HepG2 (cell line): ENCODE measurements at regions not wholly inside any gene's neighbourhood (a gene's known extent, or its start where the extent isn't known, plus 50 kb on each side); places are given as distances from the start of the nearest gene placed in this dataset.
A peak's percentile ranks its signal among the peaks of the same experiment; 100 is the strongest.

ENCODE experiments used
- ATAC-seq: fragments of 200-7000 bp; cut with Tn5 transposase; 3 replicates; pipeline ENCODE4 v1.9.1; 2020; ENCODE audit warnings: mild to moderate bottlenecking, moderate library complexity
- BruUV-seq: library from RNA; stranded (reverse); fragments of 400-500 nt; replicated peaks from 2 replicates; lab custom pipeline; 2021; lab: Mats Ljungman, UMichigan
- CTCF ChIA-PET: fragments of 300-600 bp; formaldehyde crosslinking; extraction: SDS; loops from one replicate; lab custom pipeline; 2021; ENCODE audit warnings: low total read pairs, inconsistent platforms, low intra/inter-chr PET ratio; lab: Yijun Ruan, JAX
- POLR2A ChIA-PET: fragments of 350-600 bp; sonication (Branson Sonifier 250); formaldehyde crosslinking; loops from one replicate; lab custom pipeline; 2020; ENCODE audit warnings: antibody characterized with exemption, inconsistent platforms; lab: Yijun Ruan, JAX
- DNase-seq: peaks from one replicate; pipeline ENCODE4 v3.0.0-alpha.2; 2015; ENCODE audit warnings: low spot score
- FAIRE-seq: peaks from 3 replicates; lab custom pipeline; 2011; peaks lifted over from hg19 to GRCh38; lab: Jason Lieb, UNC
- H2AFZ ChIP-seq: one replicate; pipeline ENCODE4 v1.6.1; 2011; ENCODE audit warnings: low read length, inconsistent platforms
- H3K27ac ChIP-seq: fragments of 300-600 bp; 3 replicates; pipeline ENCODE4 v1.8.0; 2011; ENCODE audit warnings: mixed run types, mild to moderate bottlenecking, mixed read lengths, low read length, inconsistent platforms; ENCODE audit not compliant: insufficient read depth; ENCODE audit errors: extremely low read length
- H3K27me3 ChIP-seq, 2 experiments: fragments of 200-600 bp in 1 of 2; 2 replicates in 1 of 2; 3 replicates in 1 of 2; pipeline versions ENCODE4 v1.6.0 to v1.8.0; 2011; ENCODE audit warnings: low read length in 2 of 2, mild to moderate bottlenecking in 2 of 2, moderate library complexity in 2 of 2, inconsistent platforms in 1 of 2; ENCODE audit not compliant: insufficient read depth in 2 of 2, control insufficient read depth in 1 of 2
- H3K36me3 ChIP-seq, 2 experiments: fragments of 200-600 bp in 1 of 2; replicated peaks in 1 of 2; 2 replicates in 1 of 2; 3 replicates in 1 of 2; pipeline versions ENCODE4 v1.5.1 to v1.8.0; 2011; ENCODE audit warnings: low read length in 2 of 2, inconsistent platforms in 1 of 2; ENCODE audit not compliant: insufficient read depth in 2 of 2, control insufficient read depth in 1 of 2
- H3K4me1 ChIP-seq: 2 replicates; pipeline ENCODE4 v1.5.1; 2012; ENCODE audit warnings: low read length, inconsistent platforms; ENCODE audit not compliant: insufficient read depth
- H3K4me2 ChIP-seq: 2 replicates; pipeline ENCODE4 v1.6.0; 2011; ENCODE audit warnings: low read depth, low read length, inconsistent platforms
- H3K4me3 ChIP-seq, 3 experiments: fragments of 200-600 bp in 1 of 3; sonication (generic), shearing (Covaris generic) in 1 of 3; replicated peaks in 1 of 3; 2 replicates each; pipeline ENCODE4 v1.5.1; 2011 to 2016; ENCODE audit warnings: low read length in 3 of 3, inconsistent platforms in 2 of 3, low read depth in 2 of 3, mild to moderate bottlenecking in 2 of 3, control low read depth in 1 of 3, mixed read lengths in 1 of 3; ENCODE audit not compliant: insufficient read depth in 1 of 3
- H3K79me2 ChIP-seq: one replicate; pipeline ENCODE4 v1.6.1; 2011; ENCODE audit warnings: low read length, inconsistent platforms; ENCODE audit not compliant: insufficient read depth
- H3K9ac ChIP-seq: 2 replicates; pipeline ENCODE4 v1.6.0; 2011; ENCODE audit warnings: mild to moderate bottlenecking, low read depth, low read length, inconsistent platforms; ENCODE audit not compliant: insufficient read depth
- H3K9me3 ChIP-seq: 2 replicates; pipeline ENCODE4 v1.5.1; 2012; ENCODE audit warnings: mild to moderate bottlenecking, low read length
- H4K20me1 ChIP-seq: 2 replicates; pipeline ENCODE4 v1.6.0; 2011; ENCODE audit warnings: inconsistent platforms, mild to moderate bottlenecking, low read length, moderate library complexity; ENCODE audit not compliant: insufficient read depth
- AGO2 ChIP-seq: fragments of 200-400 bp; formaldehyde crosslinking; optimal IDR thresholded peaks from 2 replicates; pipeline ENCODE3; 2017; ENCODE audit warnings: mild to moderate bottlenecking, low read depth, low read length, moderate library complexity
- CAMTA2 ChIP-seq: sonication (generic); formaldehyde crosslinking; IDR thresholded peaks from 2 replicates; pipeline ENCODE4 v1.4.0; 2020; ENCODE audit warnings: mild to moderate bottlenecking, missing genetic modification reagents, borderline replicate concordance
- HNRNPK ChIP-seq: fragments of 200-400 bp; formaldehyde crosslinking; IDR thresholded peaks from 2 replicates; pipeline ENCODE4 v1.6.1; 2018; ENCODE audit warnings: low read length, low read depth, moderate library complexity, mild to moderate bottlenecking; ENCODE audit not compliant: poor library complexity, severe bottlenecking
- KDM4B ChIP-seq: sonication (generic); formaldehyde crosslinking; IDR thresholded peaks from 2 replicates; pipeline ENCODE4 v1.4.0; 2020; ENCODE audit warnings: missing genetic modification reagents
- LCORL ChIP-seq, 2 experiments: fragments of 450-650 bp in 1 of 2; sonication (generic) in 1 of 2; formaldehyde crosslinking in 1 of 2; IDR thresholded peaks; 2 replicates each; pipeline versions ENCODE4 v1.5.0 to v1.6.1; 2017 to 2020; ENCODE audit warnings: antibody characterized with exemption in 1 of 2, missing genetic modification reagents in 1 of 2
- MAFF ChIP-seq: IDR thresholded peaks from 2 replicates; pipeline ENCODE4 v1.6.1; 2011; ENCODE audit warnings: low read depth, low read length, improper control_type of control experiment
- MAFK ChIP-seq, 2 experiments: IDR thresholded peaks in 1 of 2; conservative IDR thresholded peaks in 1 of 2; 2 replicates each; pipeline ENCODE4 v1.6.1; 2011; ENCODE audit warnings: improper control_type of control experiment in 2 of 2, low read length in 2 of 2
- MIXL1 ChIP-seq: IDR thresholded peaks from 2 replicates; pipeline ENCODE4 v1.6.1; 2016
- POLR2AphosphoS5 ChIP-seq: IDR thresholded peaks from 2 replicates; pipeline ENCODE4 v1.6.1; 2012; ENCODE audit warnings: low read depth, low read length
- ZNF652 ChIP-seq: IDR thresholded peaks from 2 replicates; pipeline ENCODE4 v1.6.1; 2016; ENCODE audit warnings: low read depth, borderline replicate concordance
- WGBS: methylation state at CpG from one replicate; pipeline ENCODE4 v1.1.6; 2017; ENCODE audit warnings: low lambda C conversion rate; 5-methylcytosine and 5-hydroxymethylcytosine counted together
- in situ Hi-C: cut with HindIII; loops from 2 replicates; pipeline ENCODE4 v1.10.0; 2017; ENCODE audit warnings: low pct_unique_long_range_greater_than_20kb; ENCODE audit not compliant: extremely low pct_ligation_motif_present
- intact Hi-C: fragments of 100-400 bp; cut with micrococcal nuclease; formaldehyde crosslinking; loops from one replicate; pipeline ENCODE4 v1.10.0; 2022; ENCODE audit not compliant: unreplicated experiment

GRCh38 chr13:75968103-75968838, 332.1 kb downstream of the LMO7 start:
- no peak for FAIRE-seq
- no peaks in the 10 kb centered on the region for H4K20me1 ChIP-seq

GRCh38 chr13:75963302-75963701, 327.2 kb downstream of the LMO7 start:
- no peaks in the 10 kb centered on the region for H3K36me3 ChIP-seq
- H3K9ac ChIP-seq, result no peak overlapping the region
- no peak overlapping the region for H3K4me2 ChIP-seq
- no peak overlapping the region for H3K27ac ChIP-seq
- POLR2A ChIA-PET, result no interaction called here
- no peaks in the 10 kb centered on the region for H3K79me2 ChIP-seq
- BruUV-seq, result no TSS peak
- H3K4me1 ChIP-seq, result no peaks in the 10 kb centered on the region
- intact Hi-C loops (no loop called here), in situ Hi-C loops (no loop called here)
- FAIRE-seq (no peak), ATAC-seq (no peak), DNase-seq (peak; percentile 2)
- H4K20me1 ChIP-seq, result no peaks in the 10 kb centered on the region
- H3K9me3 ChIP-seq, result no peaks in the 10 kb centered on the region
- H2AFZ ChIP-seq, result no peak overlapping the region
- WGBS, result 4% methylated on average over 4 of the region's 4 CpGs
- TF ChIP-seq HNRNPK (no peak), AGO2 (no peak), ZNF652 (CRISPR knock-in tag) (no peak), KDM4B (CRISPR knock-in tag) (no peak), MAFK (conservative IDR thresholded peaks at IDR 0.05 in 1 of 2, IDR thresholded peaks at IDR 0.05 in 1 of 2; ENCODE audit: low read length in 2 of 2) (peak; percentile 24 to 39; a peak in 2 of 4 replicates), POLR2AphosphoS5 (no peak), MIXL1 (CRISPR knock-in tag) (no peak), CAMTA2 (CRISPR knock-in tag) (no peak)
- H3K27me3 ChIP-seq, result no peaks in the 10 kb centered on the region
- CTCF ChIA-PET, result no interaction called here
- H3K4me3 ChIP-seq, result no peak overlapping the region

More at GRCh38 chr13:75968103-75968838, 332.1 kb downstream of the LMO7 start:
- no peak overlapping the region for H3K4me3 ChIP-seq
- in situ Hi-C loops, result no loop called here
- H2AFZ ChIP-seq, result no peak overlapping the region
- no peak for ATAC-seq
- ChIA-PET POLR2A (no interaction called here), CTCF (no interaction called here)
- H3K9me3 ChIP-seq, result no peaks in the 10 kb centered on the region
- H3K36me3 ChIP-seq, result no peaks in the 10 kb centered on the region
- H3K4me2 ChIP-seq, result no peak overlapping the region
- WGBS, result 1% methylated on average over 4 of the region's 4 CpGs
- no peaks in the 10 kb centered on the region for H3K4me1 ChIP-seq
- no peak overlapping the region for H3K27ac ChIP-seq
- intact Hi-C loops, result no loop called here
- H3K79me2 ChIP-seq, result no peaks in the 10 kb centered on the region
- peak; percentile 95 to 99 for TF ChIP-seq MAFK (conservative IDR thresholded peaks at IDR 0.05 in 1 of 2, IDR thresholded peaks at IDR 0.05 in 1 of 2; ENCODE audit: low read length in 2 of 2)
- TF ChIP-seq MAFF, result peak; percentile 98
- TF ChIP-seq LCORL (IDR thresholded peaks at IDR 0.05), result no peak
- no peak for TF ChIP-seq LCORL (CRISPR knock-in tag; IDR thresholded peaks at IDR 0.05)
- no peaks in the 10 kb centered on the region for H3K27me3 ChIP-seq
- H3K9ac ChIP-seq, result no peak overlapping the region
- BruUV-seq, result no TSS peak
- no peak for DNase-seq
